Liver (tissue), 8 donors: ENCODE measurements at regions not wholly inside any gene's neighbourhood (a gene's known extent, or its start where the extent isn't known, plus 50 kb on each side); places are given as distances from the start of the nearest gene placed in this dataset.

ENCODE experiments used
- DNase-seq: peaks from one replicate; pipeline ENCODE4 v3.0.0-alpha.2; 2017; ENCODE audit warnings: low spot score
- H3K27ac ChIP-seq, 2 donors: one replicate each; pipeline ENCODE4 v1.7.0; 2013; ENCODE audit warnings: inconsistent platforms in 2 of 2, low read length in 2 of 2, control low read depth in 1 of 2, low read depth in 1 of 2, mild to moderate bottlenecking in 1 of 2
- H3K27me3 ChIP-seq, 4 donors: one replicate each; pipeline versions ENCODE4 v1.6.1 to v1.7.0; 2013; ENCODE audit warnings: low read length in 3 of 4, inconsistent platforms in 1 of 4, mild to moderate bottlenecking in 1 of 4, moderate library complexity in 1 of 4; ENCODE audit not compliant: control insufficient read depth in 4 of 4, insufficient read depth in 4 of 4
- H3K36me3 ChIP-seq, 4 donors: one replicate each; pipeline versions ENCODE4 v1.6.1 to v1.7.0; 2013; ENCODE audit warnings: low read length in 3 of 4, mild to moderate bottlenecking in 3 of 4, low read depth in 1 of 4, moderate library complexity in 1 of 4; ENCODE audit not compliant: control insufficient read depth in 4 of 4, insufficient read depth in 3 of 4
- H3K4me1 ChIP-seq, 4 donors: one replicate each; pipeline versions ENCODE4 v1.6.1 to v1.7.0; 2013; ENCODE audit warnings: low read length in 3 of 4, mild to moderate bottlenecking in 3 of 4, moderate library complexity in 1 of 4; ENCODE audit not compliant: control insufficient read depth in 4 of 4, insufficient read depth in 4 of 4
- H3K4me3 ChIP-seq, 3 donors: one replicate each; pipeline versions ENCODE4 v1.6.1 to v1.7.0; 2013; ENCODE audit warnings: low read length in 3 of 3, control low read depth in 1 of 3, low read depth in 1 of 3, mild to moderate bottlenecking in 1 of 3
- H3K9ac ChIP-seq, 2 donors: one replicate each; pipeline ENCODE4 v1.7.0; 2013; ENCODE audit warnings: low read length in 2 of 2, mild to moderate bottlenecking in 2 of 2, moderate library complexity in 2 of 2, control low read depth in 1 of 2, low read depth in 1 of 2
- H3K9me3 ChIP-seq, 4 donors: one replicate each; pipeline versions ENCODE4 v1.6.1 to v1.7.0; 2013; ENCODE audit warnings: low read length in 3 of 4; ENCODE audit not compliant: control insufficient read depth in 4 of 4
- ATF3 ChIP-seq: IDR thresholded peaks from 2 replicates; pipeline ENCODE4 v1.6.1; 2016; ENCODE audit warnings: antibody characterized with exemption
- CTCF ChIP-seq: fragments of 150-350 bp; IDR thresholded peaks from 2 replicates; pipeline ENCODE4 v1.5.1; 2017; ENCODE audit warnings: improper control_type of control experiment, low read depth, low read length; ENCODE audit not compliant: missing input control
- FOXA1 ChIP-seq: IDR thresholded peaks from 2 replicates; pipeline ENCODE4 v1.6.1; 2016; ENCODE audit warnings: antibody characterized with exemption
- FOXA2 ChIP-seq: IDR thresholded peaks from 2 replicates; pipeline ENCODE4 v1.6.1; 2016; ENCODE audit warnings: antibody characterized with exemption
- MAX ChIP-seq: IDR thresholded peaks from 2 replicates; pipeline ENCODE4 v1.6.1; 2016; ENCODE audit warnings: antibody characterized with exemption
- NR2F2 ChIP-seq: IDR thresholded peaks from 2 replicates; pipeline ENCODE4 v1.6.1; 2016; ENCODE audit warnings: antibody characterized with exemption
- RAD21 ChIP-seq, 2 donors: IDR thresholded peaks; 2 replicates each; pipeline ENCODE4 v1.6.1; 2016; ENCODE audit warnings: antibody characterized with exemption in 2 of 2, mild to moderate bottlenecking in 2 of 2
- REST ChIP-seq: IDR thresholded peaks from 2 replicates; pipeline ENCODE4 v1.6.1; 2016; ENCODE audit warnings: antibody characterized with exemption, mild to moderate bottlenecking
- SP1 ChIP-seq: IDR thresholded peaks from 2 replicates; pipeline ENCODE4 v1.6.1; 2018; ENCODE audit warnings: antibody characterized with exemption, mild to moderate bottlenecking
- TAF1 ChIP-seq: conservative IDR thresholded peaks from 2 replicates; pipeline ENCODE4 v1.6.1; 2016; ENCODE audit warnings: antibody characterized with exemption, mild to moderate bottlenecking
- WGBS: extraction: QIAGEN DNeasy Blood & Tissue Kit; methylation state at CpG from one replicate; pipeline ENCODE4 v1.1.7; 2013; 5-methylcytosine and 5-hydroxymethylcytosine counted together
- TF ChIP-seq, protein P1 (sequence below): IDR thresholded peaks from 2 replicates; pipeline ENCODE4 v1.6.1; 2016; ENCODE audit warnings: antibody characterized with exemption
- donor health status: healthy.
- donor health status: healthy.
- donor health status: healthy.
- donor health status: healthy.
- donor health status: healthy.

DNA sequence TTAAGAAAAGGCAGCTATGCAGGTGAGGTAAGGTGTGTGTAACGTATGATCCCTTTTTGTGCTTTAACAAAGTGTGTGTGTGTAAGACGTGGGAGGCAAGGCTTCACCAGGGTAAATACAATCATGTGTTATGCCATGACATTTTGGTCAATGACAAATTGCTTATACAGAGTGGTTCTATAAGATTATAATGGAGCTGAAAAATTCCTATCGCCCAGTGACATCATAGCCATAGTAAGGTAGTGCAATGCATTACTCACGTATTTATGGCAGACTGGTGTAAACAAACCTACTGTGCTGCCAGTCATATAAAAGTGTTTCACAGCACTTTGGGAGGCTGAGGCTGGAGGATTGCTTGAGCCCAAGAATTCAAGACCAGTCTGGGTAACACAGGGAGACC, 60.2 kb upstream of the LCTL start:
- H3K4me1 ChIP-seq = peaks cover 0 to 5% (median 2%) of the 10 kb centered on the region in 4 donors
- no peaks in the 10 kb centered on the region for H3K9me3 ChIP-seq
- no peak overlapping the region for H3K27ac ChIP-seq
- no peak for DNase-seq
- no peak overlapping the region for H3K9ac ChIP-seq
- no peaks in the 10 kb centered on the region for H3K27me3 ChIP-seq
- H3K36me3 ChIP-seq = no peaks in the 10 kb centered on the region
- no peak for TF ChIP-seq RAD21 (IDR thresholded peaks at IDR 0.05)
- no peak for TF ChIP-seq FOXA1
- no peak for TF ChIP-seq FOXA2
- no peak for TF ChIP-seq TAF1
- TF ChIP-seq CTCF = no peak
- no peak for TF ChIP-seq MAX
- no peak for TF ChIP-seq ATF3
- WGBS = 90% methylated on average over 4 of the region's 4 CpGs
- no peak overlapping the region for H3K4me3 ChIP-seq

GRCh38 chr15:66628976-66629723, 63.4 kb upstream of the LCTL start:
- Histone ChIP-seq H3K4me3 (no peak overlapping the region), H3K9me3 (no peaks in the 10 kb centered on the region), H3K27ac (no peak overlapping the region), H3K36me3 (no peaks in the 10 kb centered on the region), H3K9ac (no peak overlapping the region), H3K27me3 (no peaks in the 10 kb centered on the region), H3K4me1 (no peaks in the 10 kb centered on the region)
- TF ChIP-seq FOXA1 (no peak), MAX (no peak), CTCF (no peak), REST (no peak), SP1 (no peak), NR2F2 (no peak)
- TF ChIP-seq, protein P1, sequence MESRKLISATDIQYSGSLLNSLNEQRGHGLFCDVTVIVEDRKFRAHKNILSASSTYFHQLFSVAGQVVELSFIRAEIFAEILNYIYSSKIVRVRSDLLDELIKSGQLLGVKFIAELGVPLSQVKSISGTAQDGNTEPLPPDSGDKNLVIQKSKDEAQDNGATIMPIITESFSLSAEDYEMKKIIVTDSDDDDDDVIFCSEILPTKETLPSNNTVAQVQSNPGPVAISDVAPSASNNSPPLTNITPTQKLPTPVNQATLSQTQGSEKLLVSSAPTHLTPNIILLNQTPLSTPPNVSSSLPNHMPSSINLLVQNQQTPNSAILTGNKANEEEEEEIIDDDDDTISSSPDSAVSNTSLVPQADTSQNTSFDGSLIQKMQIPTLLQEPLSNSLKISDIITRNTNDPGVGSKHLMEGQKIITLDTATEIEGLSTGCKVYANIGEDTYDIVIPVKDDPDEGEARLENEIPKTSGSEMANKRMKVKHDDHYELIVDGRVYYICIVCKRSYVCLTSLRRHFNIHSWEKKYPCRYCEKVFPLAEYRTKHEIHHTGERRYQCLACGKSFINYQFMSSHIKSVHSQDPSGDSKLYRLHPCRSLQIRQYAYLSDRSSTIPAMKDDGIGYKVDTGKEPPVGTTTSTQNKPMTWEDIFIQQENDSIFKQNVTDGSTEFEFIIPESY = no peak
- peak; percentile 68 for DNase-seq
- WGBS = 85% methylated on average over 8 of the region's 8 CpGs
